ENCODE measurements at regions not wholly inside any gene's neighbourhood (a gene's known extent, or its start where the extent isn't known, plus 50 kb on each side); places are given as distances from the start of the nearest gene placed in this dataset.
"Not testable (repeated sequence)": the region's sequence is repeated elsewhere in the genome, so short reads cannot be mapped to it uniquely, and the experiment has no call there.

DNA sequence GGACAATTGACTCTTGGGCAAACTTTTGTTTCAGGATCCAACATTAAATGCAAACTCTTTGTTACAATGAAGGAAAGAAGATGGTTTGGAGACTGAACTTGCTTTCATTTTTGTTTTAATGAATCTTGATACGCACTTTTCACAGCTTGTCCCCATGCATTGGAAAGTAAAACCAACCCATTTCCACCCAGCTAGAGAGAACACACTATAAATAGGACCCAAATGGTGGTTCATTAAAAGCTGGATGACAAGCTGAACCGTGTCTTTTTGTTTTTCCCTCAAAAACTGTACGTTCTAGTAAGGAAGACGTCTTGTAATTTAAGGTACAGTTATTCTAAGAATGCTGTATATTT lies 95.3 kb upstream of the EGFL6 start:
- DNase-seq: no peak

DNA sequence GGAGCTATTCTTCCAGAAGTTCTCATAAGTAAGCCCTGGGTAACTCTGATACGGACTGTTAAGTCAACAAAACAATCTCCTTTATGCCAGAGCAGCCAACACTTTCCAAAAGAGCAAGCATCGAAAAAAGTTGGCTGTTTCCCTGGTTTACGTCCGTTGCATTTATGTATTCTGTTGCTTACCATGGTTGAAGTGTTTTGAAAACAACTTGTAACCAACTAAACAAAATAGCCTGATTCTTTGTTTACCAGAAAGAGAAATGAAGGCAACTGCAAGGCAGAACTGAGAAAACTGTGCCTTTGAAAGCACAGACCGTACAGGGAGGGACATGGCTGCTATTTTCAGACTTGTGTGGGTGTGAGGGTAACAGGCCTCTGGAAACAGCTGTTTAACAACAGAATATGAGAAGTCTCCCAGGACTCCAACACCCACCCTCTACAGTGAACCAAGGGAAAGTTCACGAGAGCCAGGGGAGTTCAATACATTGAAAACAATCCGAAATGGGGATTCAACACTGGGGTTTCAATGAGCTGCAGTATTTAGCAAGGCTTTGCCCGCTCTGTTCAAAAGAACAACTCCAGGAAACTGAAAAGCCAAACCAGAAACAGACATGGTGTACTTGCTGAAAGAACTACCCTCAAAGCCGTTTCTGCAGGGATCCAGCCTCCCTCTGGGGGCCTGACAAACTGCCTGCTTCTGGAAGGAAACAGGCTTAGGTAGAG lies 95.8 kb upstream of the EGFL6 start:
- no peak for DNase-seq

DNA sequence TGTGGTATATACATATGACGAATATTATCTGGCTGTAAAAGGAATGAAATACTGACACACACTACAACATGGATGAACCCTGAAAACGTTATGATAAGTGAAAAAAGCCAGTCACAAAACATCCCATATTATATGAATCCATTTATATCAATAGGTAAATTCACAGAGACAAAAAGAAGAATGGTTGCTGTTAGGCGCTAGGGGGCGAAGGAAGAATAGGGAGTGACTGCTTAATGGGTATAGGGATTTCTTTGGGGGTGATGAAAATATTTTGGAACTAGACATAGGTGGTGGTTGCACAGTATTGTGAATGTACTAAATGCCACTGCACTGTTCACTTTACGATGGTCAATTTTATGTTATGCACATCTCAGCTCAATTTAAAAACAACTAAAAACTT lies 96.4 kb upstream of the EGFL6 start:
- no peak for DNase-seq

DNA sequence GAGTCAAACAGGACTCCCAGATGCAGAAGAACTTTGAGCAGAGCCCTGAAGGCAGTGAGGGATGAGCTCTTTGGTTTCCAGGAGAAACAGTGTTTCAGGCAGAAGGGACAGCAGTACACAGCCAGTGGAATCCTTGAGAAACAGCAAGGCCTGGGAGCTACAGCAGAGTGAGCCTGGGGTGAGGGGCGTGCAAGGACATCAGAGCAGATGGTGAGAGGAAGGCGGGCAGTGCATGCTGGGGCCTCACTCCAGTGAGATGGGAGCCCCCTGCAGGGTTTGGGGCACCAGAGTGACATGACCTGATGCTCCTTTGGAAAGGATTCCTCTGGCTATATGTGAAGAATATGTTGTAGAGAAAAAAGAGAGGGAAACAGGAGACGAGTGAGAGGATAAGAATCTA lies 98.1 kb upstream of the EGFL6 start:
- DNase-seq: no peak

DNA sequence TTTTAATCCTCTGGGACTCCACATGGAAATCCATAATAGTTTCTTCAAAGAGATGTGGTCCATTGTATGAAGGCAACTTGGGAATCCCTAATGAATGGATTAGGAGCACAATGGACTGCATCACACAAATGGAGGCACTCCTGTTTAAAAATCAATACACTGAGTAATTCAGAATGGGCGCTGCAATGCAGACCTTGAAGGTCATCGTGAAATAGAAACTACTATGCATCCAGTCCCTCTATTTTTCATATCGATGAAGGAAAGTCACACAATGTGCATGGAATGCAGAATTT lies 98.8 kb upstream of the EGFL6 start:
- DNase-seq: no peak

DNA sequence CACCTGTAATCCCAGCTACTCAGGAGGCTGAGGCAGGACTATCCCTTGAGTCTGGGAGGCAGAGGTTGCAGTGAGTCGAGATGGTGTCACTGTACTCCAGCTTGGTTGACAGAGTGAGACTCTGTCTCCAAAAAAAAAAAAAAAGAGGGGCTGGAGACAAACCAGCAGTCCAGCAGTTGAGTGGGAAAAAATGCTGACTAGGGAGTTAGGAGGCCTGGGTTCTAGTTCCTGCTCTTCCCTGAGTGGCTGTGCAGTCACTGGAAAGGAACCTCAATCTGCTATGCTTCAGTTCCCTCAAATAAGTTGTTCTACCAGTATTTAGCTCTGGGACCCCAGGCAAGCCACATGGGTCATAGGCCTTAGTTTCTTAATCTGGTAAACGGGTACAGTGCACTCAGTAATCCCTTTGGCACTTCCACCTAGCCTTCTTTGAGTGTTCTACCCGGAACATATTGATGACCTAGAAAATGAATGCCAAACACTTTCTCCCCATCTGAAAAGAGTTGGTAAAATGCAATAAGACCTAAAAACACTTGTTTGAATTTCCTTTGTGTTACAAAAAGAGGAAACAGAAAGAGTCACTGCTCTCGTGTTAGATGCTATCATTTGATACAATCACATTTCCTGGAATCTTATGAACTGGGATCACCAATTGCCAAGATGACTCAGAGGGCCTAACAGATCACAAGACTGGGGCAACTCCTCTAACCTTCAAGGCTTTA lies 99.3 kb upstream of the EGFL6 start:
- DNase-seq: no peak

DNA sequence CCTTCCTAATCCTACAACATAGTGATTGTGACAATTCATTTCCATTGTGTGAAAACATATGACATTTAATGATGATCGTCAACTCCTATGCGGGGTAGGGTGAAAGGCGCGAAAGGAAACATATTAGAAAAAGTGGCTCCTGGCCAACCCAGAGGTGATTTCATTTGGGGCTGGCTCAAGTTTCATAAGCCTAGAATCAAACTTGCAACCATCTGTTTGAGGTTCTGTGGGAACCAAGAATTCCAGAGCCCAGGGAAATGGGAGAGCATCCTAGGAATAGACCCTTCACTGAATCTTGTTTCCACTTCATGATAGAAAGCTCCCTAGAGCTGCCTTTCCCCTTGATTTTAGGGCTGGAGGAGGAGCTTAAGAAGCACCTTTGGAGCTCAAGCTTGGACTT lies 101.3 kb upstream of the EGFL6 start:
- no peak for DNase-seq

DNA sequence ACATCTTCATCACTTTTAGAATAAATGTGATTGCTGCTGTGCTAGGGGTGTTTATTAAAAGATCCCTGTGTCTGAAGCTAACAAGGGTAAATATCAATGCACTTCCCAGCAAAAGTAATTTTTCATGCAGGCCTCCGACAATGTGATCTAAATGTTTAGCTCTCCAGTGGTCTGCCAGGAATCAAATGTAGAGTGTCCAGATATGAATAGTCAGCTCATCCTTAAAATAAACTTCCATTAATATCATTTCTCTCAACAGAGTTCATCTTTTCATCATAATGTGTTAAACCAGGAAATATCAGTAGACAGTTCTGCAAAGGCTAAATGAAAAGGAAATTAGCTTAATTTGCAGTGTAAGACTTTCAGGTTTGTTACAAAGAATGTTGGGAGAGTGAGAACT lies 102.2 kb upstream of the EGFL6 start:
- DNase-seq: no peak

DNA sequence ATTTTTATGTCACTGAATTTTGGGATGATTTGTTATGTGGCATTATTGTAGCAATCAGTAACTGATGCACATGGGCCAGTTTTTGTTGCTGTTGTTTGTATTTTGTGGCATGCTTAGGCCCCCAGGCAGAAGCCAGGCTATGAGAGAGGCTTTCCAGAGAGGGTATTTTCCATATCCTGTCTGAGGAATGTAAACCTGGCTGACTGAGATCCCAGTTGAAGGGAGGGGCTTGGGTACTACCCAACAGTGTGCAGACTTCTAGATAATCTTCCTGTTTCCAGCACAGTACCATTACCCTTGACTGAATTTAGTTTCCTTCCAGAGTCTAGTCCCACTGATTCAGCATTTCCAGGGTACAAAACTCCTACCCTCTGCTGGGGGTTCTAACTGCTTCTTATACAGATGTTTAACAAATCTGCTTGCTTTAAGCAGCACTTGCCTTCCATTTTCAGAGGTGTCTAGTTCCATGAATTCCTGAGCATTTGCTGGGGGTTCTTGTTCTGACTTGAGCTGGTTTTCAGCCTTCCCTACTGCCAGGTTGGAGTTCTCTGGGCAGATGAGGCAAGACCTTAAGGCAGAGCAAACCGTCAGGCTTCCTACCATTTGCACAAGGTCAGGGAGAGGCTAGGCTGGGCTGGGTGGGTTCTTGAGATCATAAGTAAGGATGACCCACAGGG lies 104.7 kb upstream of the EGFL6 start:
- DNase-seq: no peak

DNA sequence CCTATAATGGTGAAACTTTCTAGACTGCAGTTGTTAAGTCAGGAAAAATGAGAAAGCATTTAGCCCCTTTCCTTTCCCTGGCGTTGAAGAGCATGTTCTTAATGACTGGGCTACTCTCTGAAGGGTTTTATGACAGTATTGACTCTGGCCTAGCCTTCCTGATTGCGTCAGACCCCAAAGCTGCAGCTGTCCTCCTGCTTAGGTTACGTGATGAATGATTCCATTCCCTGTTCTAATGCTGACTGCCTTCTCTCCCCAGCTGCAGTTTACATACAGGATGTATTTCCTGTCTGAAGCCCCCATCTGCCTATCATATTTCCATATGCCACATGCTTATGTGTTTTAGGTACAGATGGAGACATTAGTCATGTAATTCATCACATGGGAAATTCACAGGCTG lies 105.8 kb upstream of the EGFL6 start:
- no peak for DNase-seq

DNA sequence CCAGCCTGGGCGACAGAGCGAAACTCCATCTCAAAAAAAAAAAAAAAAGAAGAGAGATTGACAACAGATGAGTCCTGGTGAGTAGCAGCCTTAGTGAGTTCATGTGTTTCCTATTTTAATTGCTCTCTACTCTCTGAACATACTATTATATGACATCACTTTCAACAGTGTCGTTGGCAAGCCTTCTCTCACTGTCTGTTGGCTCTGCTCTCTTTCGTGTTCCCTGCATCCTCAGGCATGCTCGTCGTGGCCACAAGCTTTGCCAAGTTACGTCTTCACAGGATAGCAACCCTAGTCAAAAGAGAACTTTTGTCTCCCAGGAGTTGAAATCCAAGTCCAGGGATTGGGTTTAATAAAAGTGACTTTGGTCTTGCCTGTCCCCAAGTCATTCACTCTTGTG lies 117.1 kb upstream of the EGFL6 start:
- no peak for DNase-seq

DNA sequence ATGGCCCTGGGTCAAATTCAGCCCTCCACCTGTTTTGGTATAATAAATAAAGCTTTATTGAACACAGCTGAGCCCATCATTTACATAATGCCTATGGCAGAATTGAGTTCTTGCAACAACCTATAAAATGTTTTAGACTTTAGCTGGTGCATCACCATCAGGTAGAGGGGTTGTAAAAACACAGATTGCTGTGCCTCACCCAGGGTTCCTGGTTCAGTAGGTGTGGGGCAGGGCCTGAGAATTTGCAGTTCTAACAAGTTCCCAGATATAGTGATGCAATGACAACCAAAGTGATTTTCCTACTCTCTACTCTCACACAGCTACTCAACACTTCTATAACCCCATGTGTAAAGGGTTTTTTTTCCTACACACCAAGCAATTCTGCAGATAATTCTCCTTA lies 120.0 kb upstream of the EGFL6 start:
- DNase-seq: no peak

DNA sequence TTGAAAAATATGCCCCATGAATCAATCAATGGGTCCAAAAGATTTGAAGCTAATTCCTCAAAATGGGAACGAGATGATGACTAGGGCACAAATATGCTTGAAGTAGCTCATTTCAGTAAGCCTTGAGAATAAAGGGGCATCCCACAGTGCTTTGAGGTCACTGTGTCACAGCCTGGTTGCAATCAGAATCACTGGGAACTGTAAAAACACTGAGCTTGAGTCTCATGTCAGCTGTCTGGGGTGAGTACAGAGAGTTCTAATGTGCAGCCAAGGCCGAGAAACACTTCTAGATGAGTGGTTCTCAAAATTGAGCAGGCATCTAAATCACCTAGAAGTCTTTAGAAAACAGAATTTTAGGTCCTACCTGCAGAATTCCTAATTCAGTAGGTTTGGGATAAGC lies 120.5 kb upstream of the EGFL6 start:
- DNase-seq: no peak

DNA sequence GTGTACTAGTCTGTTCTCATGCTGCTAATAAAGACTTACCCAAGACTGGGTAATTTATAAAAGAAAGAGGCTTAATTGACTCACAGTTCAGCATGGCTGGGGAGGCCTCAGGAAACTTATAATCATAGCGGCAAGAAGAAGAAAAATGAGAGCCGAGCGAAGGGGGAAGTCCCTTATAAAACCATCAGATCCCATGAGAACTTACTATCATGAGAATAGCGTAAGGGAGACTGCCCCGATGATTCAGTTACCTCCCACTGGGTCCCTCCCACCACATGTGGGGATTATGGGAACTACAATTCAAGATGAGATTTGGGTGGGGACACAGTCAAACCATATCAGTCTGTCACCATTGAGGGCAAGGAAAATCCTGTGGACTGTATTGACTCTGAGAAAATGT lies 121.8 kb upstream of the ATXN3L start:
- not testable (repeated sequence) for DNase-seq

DNA sequence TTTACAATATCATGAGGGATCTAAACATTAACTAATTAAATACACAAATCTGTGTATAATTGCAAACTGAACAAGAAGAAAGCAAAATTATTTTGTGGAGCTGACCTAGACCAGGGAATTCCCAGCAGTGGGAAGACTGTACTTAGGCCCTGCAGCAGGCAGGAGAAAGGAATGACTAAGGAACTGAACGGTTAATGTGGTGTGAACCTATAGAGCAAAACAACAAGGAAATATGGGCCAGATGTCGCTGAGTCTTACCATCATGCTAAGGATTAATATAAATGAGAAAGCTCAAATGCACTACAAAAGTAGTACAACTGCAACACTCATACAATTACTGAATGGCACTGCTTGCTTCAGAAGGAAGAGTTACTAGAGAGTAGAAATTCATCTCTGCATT lies 120.3 kb upstream of the ATXN3L start:
- DNase-seq: no peak

DNA sequence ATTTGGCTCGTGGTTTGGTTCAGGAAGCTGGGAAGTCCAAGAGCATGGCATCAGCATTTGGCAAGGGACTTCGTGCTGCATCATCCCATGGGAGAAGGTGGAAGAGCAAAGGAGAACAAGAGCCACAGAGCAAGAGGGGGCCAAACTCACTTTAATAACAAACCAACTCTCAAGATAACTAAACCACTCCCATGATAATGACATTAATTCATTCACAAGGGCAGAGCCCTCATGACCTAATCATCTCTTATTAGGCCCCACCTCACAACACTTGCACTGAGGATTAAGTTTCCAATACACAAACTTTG lies 113.4 kb upstream of the ATXN3L start:
- no peak for DNase-seq

DNA sequence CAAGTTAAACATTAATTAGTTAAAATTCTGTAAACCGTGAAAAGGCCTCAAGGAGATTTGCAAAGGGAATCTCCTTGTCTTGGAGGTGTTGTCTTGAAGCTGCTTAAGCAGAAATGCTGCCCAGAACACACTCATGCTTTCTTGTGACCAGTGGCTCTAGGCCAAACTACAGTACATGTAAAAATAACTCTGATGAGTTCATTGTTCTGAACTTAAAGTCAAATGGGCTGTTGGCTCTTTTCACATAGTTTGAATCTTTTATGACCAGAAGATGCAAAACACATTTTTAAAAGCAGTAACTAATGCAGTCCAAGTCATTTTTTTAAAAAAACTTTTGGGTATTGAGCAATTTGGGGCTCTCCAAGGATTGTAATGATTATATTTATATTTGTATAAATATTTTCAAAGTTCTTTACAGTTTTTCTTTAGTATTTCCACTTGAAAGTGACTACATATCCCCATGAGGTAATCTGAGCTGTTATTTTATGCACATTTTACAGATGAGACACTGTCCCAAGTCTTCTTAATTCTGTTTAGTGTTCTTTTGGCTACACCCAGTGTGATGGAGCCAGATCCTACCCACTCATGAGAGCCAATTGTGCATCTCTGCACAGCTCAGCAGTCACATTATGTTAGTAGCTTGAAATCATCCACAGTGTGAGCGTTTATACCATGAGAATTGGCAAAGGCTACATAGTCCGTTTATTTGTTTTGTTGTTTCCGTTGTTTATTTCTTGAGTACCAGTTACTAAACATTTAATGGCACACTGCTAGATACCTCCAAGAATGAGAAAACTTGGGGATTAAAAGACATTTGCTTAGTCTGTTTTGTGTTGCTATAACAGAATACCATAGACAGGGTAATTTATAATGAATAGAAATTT lies 112.8 kb upstream of the ATXN3L start:
- DNase-seq: no peak

DNA sequence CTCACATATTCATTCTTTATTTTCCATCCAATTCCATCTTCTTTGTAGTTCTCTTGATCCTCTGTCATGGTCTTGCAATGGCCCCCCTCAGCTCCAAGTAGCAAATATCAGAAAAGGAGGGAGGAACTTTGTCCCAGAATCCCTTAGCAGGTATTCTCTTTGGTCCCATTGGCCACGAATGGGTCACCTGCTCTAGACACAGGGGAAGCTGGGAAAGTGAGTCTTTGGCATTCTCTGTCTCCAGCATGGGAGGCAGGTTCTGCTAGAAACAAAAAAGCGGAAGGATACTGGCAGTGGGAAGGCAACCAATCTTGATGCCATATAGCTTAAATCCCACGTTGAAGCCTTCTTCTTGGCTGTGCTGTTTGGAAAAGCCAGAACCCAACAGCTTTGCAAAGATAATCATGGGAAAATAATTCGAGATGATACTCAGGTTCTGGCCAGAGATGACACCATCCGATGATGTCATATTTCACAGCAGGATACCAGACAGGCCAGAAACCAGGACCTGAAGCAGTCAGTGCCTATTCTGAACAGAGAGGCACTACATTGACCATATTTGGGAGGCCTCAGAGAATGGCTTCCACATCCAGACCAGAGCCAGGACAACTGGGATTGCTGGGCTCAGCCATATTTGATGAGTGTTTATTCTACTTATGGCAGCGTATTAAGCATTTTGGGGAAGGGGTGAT lies 110.4 kb upstream of the ATXN3L start:
- no peak for DNase-seq

DNA sequence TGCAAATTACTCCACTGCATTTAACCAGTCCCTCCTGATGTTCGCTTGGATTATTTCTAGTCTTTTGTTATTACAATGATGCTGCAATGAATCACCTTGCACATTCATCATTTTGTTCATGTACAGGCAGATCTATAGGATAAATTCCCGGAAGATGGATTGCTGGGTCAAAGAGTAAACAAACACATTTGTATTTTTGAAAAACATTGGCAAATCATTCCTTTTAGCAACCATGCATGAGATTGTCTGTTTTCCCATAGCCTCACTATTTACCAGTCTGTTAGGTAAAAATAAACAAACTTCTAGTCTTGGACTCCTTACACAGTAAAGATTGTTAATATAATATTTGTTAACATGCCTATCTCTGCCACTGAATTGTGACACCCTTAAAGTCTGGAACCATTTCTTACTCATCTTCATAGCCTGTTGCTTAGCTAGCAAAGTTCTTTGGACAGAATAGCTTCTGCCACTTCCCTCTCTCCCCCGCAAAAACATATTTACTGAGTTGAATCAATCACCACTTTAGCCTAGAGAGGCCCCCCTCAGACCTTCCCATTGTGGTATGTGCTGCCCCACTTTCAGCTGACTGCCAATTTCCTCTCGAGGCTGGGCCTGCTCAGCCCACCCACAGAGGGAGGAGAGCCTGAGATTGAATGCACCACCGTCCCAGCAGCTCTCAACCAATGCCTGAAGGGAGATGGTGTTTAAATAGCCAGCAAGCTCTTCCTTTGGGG lies 108.4 kb upstream of the ATXN3L start:
- peak; percentile 29 for DNase-seq

DNA sequence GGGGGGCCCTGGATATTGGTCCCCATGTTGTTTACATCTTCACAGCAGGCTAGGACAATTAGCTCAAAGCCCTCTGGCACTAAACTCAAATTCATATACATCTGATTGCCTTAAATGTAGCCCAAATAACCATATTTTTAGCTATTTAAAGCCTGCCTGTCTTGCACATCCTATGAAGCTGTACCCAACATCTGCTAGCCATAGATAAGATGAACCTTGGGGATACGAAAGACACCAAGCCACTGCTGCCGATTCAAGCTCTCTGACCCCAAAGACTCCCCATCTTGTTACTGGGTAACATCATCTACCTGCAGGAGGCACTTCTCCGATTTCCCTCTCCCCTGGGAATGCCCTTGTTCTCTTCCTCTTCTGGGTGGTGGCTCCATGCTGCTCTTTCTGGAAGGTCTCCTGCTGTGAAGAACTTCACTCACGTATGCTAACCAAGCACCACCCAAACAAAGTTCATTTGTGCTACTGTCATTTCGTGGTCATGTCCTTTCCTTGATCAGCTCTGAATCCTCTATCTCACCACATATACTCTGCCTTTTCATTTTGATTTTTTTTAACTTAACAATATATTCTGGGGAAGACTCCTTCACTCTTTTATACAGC lies 107.7 kb upstream of the ATXN3L start:
- no peak for DNase-seq

DNA sequence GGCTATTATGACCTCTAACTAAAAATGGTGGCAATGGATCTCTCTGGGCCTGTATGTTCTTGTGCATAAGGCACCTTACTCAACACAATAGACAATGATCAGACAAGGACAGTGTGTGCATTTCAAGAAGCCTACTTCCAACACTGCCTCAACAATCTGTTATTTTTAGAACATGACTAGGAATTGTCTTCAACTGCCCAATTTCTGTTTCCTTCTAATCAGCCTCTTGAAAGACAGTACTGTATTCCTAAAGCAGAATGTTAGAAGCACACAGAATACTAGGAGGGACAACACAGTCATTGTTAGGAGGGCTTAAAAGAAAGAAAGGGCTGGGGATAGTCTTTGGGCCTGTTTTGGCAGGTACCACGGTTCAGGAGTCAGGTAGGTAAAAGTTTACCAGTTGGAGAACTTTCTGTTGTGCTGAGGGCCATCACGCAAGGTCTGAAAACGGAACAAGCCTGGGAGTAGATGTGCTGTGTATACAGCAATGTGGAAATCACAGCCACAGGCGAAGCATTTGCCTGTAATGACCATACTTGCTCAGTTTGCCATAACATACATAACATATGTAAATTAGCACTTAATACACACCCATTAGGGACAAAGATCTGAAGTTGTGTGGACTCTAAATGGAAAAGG lies 100.8 kb upstream of the ATXN3L start:
- DNase-seq: no peak

DNA sequence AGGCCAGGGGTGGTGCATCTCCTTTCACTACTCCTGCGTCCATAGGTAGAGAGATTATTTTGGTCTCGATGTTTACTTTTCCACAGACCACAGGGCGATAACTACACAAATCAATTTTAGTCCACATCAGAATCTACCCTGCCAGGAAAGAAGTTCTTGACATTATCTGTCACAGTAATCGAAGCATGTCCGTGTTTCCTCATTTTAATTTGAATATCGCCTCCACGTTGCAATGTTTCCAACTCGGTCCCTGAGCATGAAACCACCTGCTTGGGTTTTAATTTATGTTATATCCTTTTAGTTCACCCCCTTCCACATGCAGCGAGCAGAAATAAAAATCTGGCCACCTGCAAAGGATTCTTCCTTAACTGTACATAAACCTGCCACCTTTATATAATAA lies 100.1 kb upstream of the ATXN3L start:
- DNase-seq: no peak
